ENCODE measurements at regions not wholly inside any gene's neighbourhood (a gene's known extent, or its start where the extent isn't known, plus 50 kb on each side); places are given as distances from the start of the nearest gene placed in this dataset.

DNA sequence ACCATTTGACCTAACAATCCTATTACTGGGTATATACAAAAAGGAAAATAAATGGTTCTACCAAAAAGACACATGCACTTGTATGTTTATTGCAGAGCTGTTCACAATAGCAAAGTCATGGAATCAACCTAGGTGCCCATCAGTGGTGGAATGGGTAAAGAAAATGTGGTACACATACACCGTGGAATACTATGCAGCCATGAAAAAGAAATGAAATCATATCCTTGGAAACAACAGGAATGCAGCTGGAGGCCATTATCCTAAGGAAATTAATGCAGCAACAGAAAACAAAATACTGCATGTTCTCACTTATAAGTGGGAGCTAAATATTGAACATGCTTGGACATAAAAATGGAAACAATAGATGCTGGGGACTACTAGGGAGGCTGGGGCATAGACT lies 534.1 kb upstream of the SGCD start:
- H3K9me3 ChIP-seq (replicated peaks; ENCODE audit: control insufficient read depth, insufficient read depth, low read length), result peaks cover 2% of the 10 kb centered on the region
- H3K9ac ChIP-seq (replicated peaks; ENCODE audit: extremely low read depth, insufficient read depth, low read length), result no peak overlapping the region
- dilution Hi-C loops (cut with MboI; ENCODE audit: extremely low pct_ligation_motif_present, low sequenced_read_pairs) (no loop called here), intact Hi-C loops (cut with micrococcal nuclease) (no loop called here)
- no peak overlapping the region for H3K27ac ChIP-seq (ENCODE audit: insufficient read depth, low read depth, low read length)
- DNase-seq (ENCODE audit: low read depth, low spot score), result no peak
- no TSS peak for BruUV-seq (replicated peaks)
- POLR2A ChIA-PET, result no interaction called here
- H3K9me1 ChIP-seq (replicated peaks; ENCODE audit: control insufficient read depth, extremely low read depth, insufficient read depth, low read length), result no peaks in the 10 kb centered on the region
- H4K20me1 ChIP-seq (replicated peaks; ENCODE audit: control insufficient read depth, extremely low read depth, insufficient read depth, low read length), result no peaks in the 10 kb centered on the region
- H3K79me2 ChIP-seq (ENCODE audit: control insufficient read depth, insufficient read depth, low read length), result no peaks in the 10 kb centered on the region
- no peak overlapping the region for H3K4me3 ChIP-seq (replicated peaks in 1 of 3; ENCODE audit: insufficient read depth in 1 of 3, low read depth in 1 of 3, low read length in 3 of 3)
- no peak for TF ChIP-seq MYC (IDR thresholded peaks at IDR 0.05; ENCODE audit: low read depth, low read length)
- no peak for TF ChIP-seq EZH2 (IDR thresholded peaks at IDR 0.05; ENCODE audit: borderline replicate concordance, low read depth, low read length, severe bottlenecking)
- TF ChIP-seq GATA2 (IDR thresholded peaks at IDR 0.05; ENCODE audit: insufficient read depth, insufficient read length, low read depth, low read length), result no peak
- TF ChIP-seq, protein P1, sequence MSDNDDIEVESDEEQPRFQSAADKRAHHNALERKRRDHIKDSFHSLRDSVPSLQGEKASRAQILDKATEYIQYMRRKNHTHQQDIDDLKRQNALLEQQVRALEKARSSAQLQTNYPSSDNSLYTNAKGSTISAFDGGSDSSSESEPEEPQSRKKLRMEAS (IDR thresholded peaks at IDR 0.05; ENCODE audit: insufficient read depth, insufficient read length), result no peak
- TF ChIP-seq POLR2A (IDR thresholded peaks at IDR 0.05; ENCODE audit: low read depth, low read length), result no peak
- no peak for TF ChIP-seq JUN (IDR thresholded peaks at IDR 0.05; ENCODE audit: borderline replicate concordance, insufficient read depth, insufficient read length, low read depth)
- FAIRE-seq, result no peak
- H3K4me2 ChIP-seq (ENCODE audit: insufficient read depth, low read length), result no peak overlapping the region
- no peak overlapping the region for H2AFZ ChIP-seq (ENCODE audit: low read depth, low read length)
- CTCF ChIA-PET, result no interaction called here
- H3K36me3 ChIP-seq (ENCODE audit: control insufficient read depth in 2 of 2, extremely low read depth in 1 of 2, insufficient read depth in 2 of 2, low read length in 2 of 2), result no peaks in the 10 kb centered on the region
- no peaks in the 10 kb centered on the region for H3K4me1 ChIP-seq (ENCODE audit: control insufficient read depth, extremely low read depth, insufficient read depth, low read length)
- H3K27me3 ChIP-seq (ENCODE audit: control insufficient read depth in 2 of 2, insufficient read depth in 2 of 2, low read length in 2 of 2), result no peaks in the 10 kb centered on the region

DNA sequence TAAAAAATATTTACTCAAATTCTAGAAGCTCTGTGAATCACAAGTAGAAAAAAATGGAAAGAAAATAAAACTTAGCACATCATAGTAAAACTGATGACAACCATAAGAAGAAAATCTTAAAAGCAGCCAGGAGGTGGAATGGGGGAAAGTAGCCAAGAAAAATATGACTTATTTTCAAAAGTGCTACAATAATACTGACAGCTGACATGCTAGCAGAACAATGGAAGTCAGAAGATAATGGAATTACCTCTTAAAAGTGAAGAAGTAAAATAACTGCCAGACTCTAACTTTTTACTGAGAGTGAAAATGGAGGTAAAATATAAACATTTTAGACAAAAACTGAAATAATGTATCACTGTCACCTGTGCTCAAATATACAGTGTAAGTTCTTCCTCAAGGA lies 532.2 kb upstream of the SGCD start:
- CTCF ChIA-PET, result no interaction called here
- no peaks in the 10 kb centered on the region for H3K4me1 ChIP-seq (ENCODE audit: control insufficient read depth, extremely low read depth, insufficient read depth, low read length)
- no peak overlapping the region for H2AFZ ChIP-seq (ENCODE audit: low read depth, low read length)
- H3K4me3 ChIP-seq (replicated peaks in 1 of 3; ENCODE audit: insufficient read depth in 1 of 3, low read depth in 1 of 3, low read length in 3 of 3), result no peak overlapping the region
- no peak overlapping the region for H3K9ac ChIP-seq (replicated peaks; ENCODE audit: extremely low read depth, insufficient read depth, low read length)
- H3K27me3 ChIP-seq (ENCODE audit: control insufficient read depth in 2 of 2, insufficient read depth in 2 of 2, low read length in 2 of 2), result no peaks in the 10 kb centered on the region
- dilution Hi-C loops (cut with MboI; ENCODE audit: extremely low pct_ligation_motif_present, low sequenced_read_pairs) (no loop called here), intact Hi-C loops (cut with micrococcal nuclease) (no loop called here)
- no peaks in the 10 kb centered on the region for H4K20me1 ChIP-seq (replicated peaks; ENCODE audit: control insufficient read depth, extremely low read depth, insufficient read depth, low read length)
- POLR2A ChIA-PET, result no interaction called here
- H3K27ac ChIP-seq (ENCODE audit: insufficient read depth, low read depth, low read length), result no peak overlapping the region
- no peaks in the 10 kb centered on the region for H3K36me3 ChIP-seq (ENCODE audit: control insufficient read depth in 2 of 2, extremely low read depth in 1 of 2, insufficient read depth in 2 of 2, low read length in 2 of 2)
- TF ChIP-seq, protein P2, sequence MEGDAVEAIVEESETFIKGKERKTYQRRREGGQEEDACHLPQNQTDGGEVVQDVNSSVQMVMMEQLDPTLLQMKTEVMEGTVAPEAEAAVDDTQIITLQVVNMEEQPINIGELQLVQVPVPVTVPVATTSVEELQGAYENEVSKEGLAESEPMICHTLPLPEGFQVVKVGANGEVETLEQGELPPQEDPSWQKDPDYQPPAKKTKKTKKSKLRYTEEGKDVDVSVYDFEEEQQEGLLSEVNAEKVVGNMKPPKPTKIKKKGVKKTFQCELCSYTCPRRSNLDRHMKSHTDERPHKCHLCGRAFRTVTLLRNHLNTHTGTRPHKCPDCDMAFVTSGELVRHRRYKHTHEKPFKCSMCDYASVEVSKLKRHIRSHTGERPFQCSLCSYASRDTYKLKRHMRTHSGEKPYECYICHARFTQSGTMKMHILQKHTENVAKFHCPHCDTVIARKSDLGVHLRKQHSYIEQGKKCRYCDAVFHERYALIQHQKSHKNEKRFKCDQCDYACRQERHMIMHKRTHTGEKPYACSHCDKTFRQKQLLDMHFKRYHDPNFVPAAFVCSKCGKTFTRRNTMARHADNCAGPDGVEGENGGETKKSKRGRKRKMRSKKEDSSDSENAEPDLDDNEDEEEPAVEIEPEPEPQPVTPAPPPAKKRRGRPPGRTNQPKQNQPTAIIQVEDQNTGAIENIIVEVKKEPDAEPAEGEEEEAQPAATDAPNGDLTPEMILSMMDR (IDR thresholded peaks at IDR 0.05; ENCODE audit: extremely low read depth in 1 of 2, insufficient read depth in 1 of 2, low read depth in 1 of 2, low read length in 2 of 2), result no peak
- no peak for TF ChIP-seq POLR2AphosphoS5 (IDR thresholded peaks at IDR 0.05; ENCODE audit: insufficient read depth, low read depth, low read length)
- no peak for TF ChIP-seq JUN (IDR thresholded peaks at IDR 0.05; ENCODE audit: borderline replicate concordance, insufficient read depth, insufficient read length, low read depth)
- no peak for TF ChIP-seq POLR2A (IDR thresholded peaks at IDR 0.05; ENCODE audit: low read depth, low read length)
- TF ChIP-seq, protein P1 (IDR thresholded peaks at IDR 0.05; ENCODE audit: insufficient read depth, insufficient read length), result no peak
- TF ChIP-seq GATA2 (IDR thresholded peaks at IDR 0.05; ENCODE audit: insufficient read depth, insufficient read length, low read depth, low read length), result no peak
- no peak for TF ChIP-seq MYC (IDR thresholded peaks at IDR 0.05; ENCODE audit: low read depth, low read length)
- no peak for TF ChIP-seq FOS (IDR thresholded peaks at IDR 0.05; ENCODE audit: borderline replicate concordance, insufficient read depth, low read length)
- no peak for TF ChIP-seq EZH2 (IDR thresholded peaks at IDR 0.05; ENCODE audit: borderline replicate concordance, low read depth, low read length, severe bottlenecking)
- H3K9me3 ChIP-seq (replicated peaks; ENCODE audit: control insufficient read depth, insufficient read depth, low read length), result peaks cover 2% of the 10 kb centered on the region
- no peaks in the 10 kb centered on the region for H3K9me1 ChIP-seq (replicated peaks; ENCODE audit: control insufficient read depth, extremely low read depth, insufficient read depth, low read length)
- DNase-seq (ENCODE audit: low read depth, low spot score) (peak; percentile 1), FAIRE-seq (no peak)
- no peaks in the 10 kb centered on the region for H3K79me2 ChIP-seq (ENCODE audit: control insufficient read depth, insufficient read depth, low read length)
- BruUV-seq (replicated peaks), result no TSS peak
- H3K4me2 ChIP-seq (ENCODE audit: insufficient read depth, low read length), result no peak overlapping the region

All from endothelial cell of umbilical vein (primary cell).